HEK293 (cell line): ENCODE measurements at regions not wholly inside any gene's neighbourhood (a gene's known extent, or its start where the extent isn't known, plus 50 kb on each side); places are given as distances from the start of the nearest gene placed in this dataset.

Experiments
- CTCF ChIP-seq: fragments of 450-650 bp; formaldehyde crosslinking; IDR thresholded peaks from 2 replicates; pipeline ENCODE4 v1.5.1; 2016; ENCODE audit warnings: missing biosample characterization, missing genetic modification characterization
- KLF1 ChIP-seq: fragments of 450-650 bp; formaldehyde crosslinking; IDR thresholded peaks from 2 replicates; pipeline ENCODE4 v1.5.1; 2016; ENCODE audit warnings: missing biosample characterization, missing genetic modification characterization
- PRDM10 ChIP-seq: fragments of 450-650 bp; formaldehyde crosslinking; IDR thresholded peaks from 2 replicates; pipeline ENCODE4 v1.5.1; 2016; ENCODE audit warnings: missing biosample characterization, missing genetic modification characterization
- PRDM4 ChIP-seq: fragments of 450-650 bp; formaldehyde crosslinking; IDR thresholded peaks from 2 replicates; pipeline ENCODE4 v1.5.1; 2017; ENCODE audit warnings: missing biosample characterization, missing genetic modification characterization
- REST ChIP-seq: fragments of 450-650 bp; formaldehyde crosslinking; IDR thresholded peaks from 2 replicates; pipeline ENCODE4 v1.5.1; 2016; ENCODE audit warnings: missing biosample characterization, missing genetic modification characterization
- SALL2 ChIP-seq: fragments of 450-650 bp; formaldehyde crosslinking; IDR thresholded peaks from 2 replicates; pipeline ENCODE4 v1.5.0; 2017; ENCODE audit warnings: missing biosample characterization, mild to moderate bottlenecking, missing genetic modification characterization, borderline replicate concordance
- SP2 ChIP-seq: fragments of 450-650 bp; formaldehyde crosslinking; IDR thresholded peaks from 2 replicates; pipeline ENCODE4 v1.5.1; 2016; ENCODE audit warnings: missing biosample characterization, missing genetic modification characterization
- YY1 ChIP-seq: fragments of 450-650 bp; formaldehyde crosslinking; IDR thresholded peaks from 2 replicates; pipeline ENCODE4 v1.5.1; 2018; ENCODE audit warnings: missing biosample characterization, missing genetic modification characterization
- ZBTB26 ChIP-seq: fragments of 450-650 bp; formaldehyde crosslinking; optimal IDR thresholded peaks from 2 replicates; pipeline ENCODE3; 2016; ENCODE audit warnings: missing biosample characterization, mild to moderate bottlenecking, missing genetic modification characterization
- ZFP69B ChIP-seq: fragments of 450-650 bp; formaldehyde crosslinking; IDR thresholded peaks from 2 replicates; pipeline ENCODE4 v1.5.1; 2016; ENCODE audit warnings: missing biosample characterization, missing genetic modification characterization
- ZNF24 ChIP-seq: fragments of 450-650 bp; formaldehyde crosslinking; IDR thresholded peaks from 2 replicates; pipeline ENCODE4 v1.5.1; 2016; ENCODE audit warnings: missing biosample characterization, missing genetic modification characterization
- ZNF558 ChIP-seq: fragments of 450-650 bp; formaldehyde crosslinking; IDR thresholded peaks from 2 replicates; pipeline ENCODE4 v1.5.1; 2016; ENCODE audit warnings: missing biosample characterization, missing genetic modification characterization
- ZNF580 ChIP-seq: fragments of 450-650 bp; formaldehyde crosslinking; IDR thresholded peaks from 2 replicates; pipeline ENCODE4 v1.5.1; 2016; ENCODE audit warnings: missing biosample characterization, missing genetic modification characterization
- ZNF660 ChIP-seq: fragments of 450-650 bp; IDR thresholded peaks from 2 replicates; pipeline ENCODE4 v1.5.1; 2018; ENCODE audit warnings: missing biosample characterization, mild to moderate bottlenecking, missing genetic modification characterization

- TF ChIP-seq SP2 (tag by site-specific recombination) (no peak), ZFP69B (tag by site-specific recombination) (no peak), ZNF558 (tag by site-specific recombination) (no peak), YY1 (tag by site-specific recombination) (no peak), CTCF (tag by site-specific recombination) (no peak), ZNF660 (no peak), PRDM4 (tag by site-specific recombination) (no peak), ZNF24 (tag by site-specific recombination) (no peak), ZNF580 (tag by site-specific recombination) (no peak), REST (tag by site-specific recombination) (no peak), PRDM10 (tag by site-specific recombination) (no peak), ZBTB26 (tag by site-specific recombination) (no peak), KLF1 (tag by site-specific recombination) (no peak), SALL2 (tag by site-specific recombination) (no peak)
Measured at GRCh38 chr1:30812076-30812475, 54.5 kb upstream of the LAPTM5 start.
